ENCODE measurements at regions not wholly inside any gene's neighbourhood (a gene's known extent, or its start where the extent isn't known, plus 50 kb on each side); places are given as distances from the start of the nearest gene placed in this dataset.

DNA sequence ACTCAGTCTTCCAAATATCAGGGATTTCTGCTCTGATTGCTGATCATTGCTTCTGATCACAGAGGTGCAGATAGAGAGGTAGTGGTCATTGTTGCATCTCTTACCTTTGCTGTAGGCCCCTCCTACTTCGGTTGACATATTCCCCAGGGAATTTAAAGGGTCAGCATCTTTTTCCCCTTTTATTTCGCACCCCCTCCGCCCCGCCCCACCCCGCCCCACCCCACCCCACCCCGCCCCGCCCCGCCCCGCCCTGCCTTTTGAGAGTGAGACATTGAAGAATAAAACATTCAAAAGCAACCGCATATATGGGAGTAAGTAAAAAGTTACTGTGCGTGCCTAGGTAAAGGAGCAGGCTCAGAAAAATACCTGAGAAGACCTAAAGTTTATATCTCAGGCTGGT is 463.9 kb downstream of the BTG1 start:
- no peak for DNase-seq (ENCODE audit: low read depth)
- TF ChIP-seq, protein P1, sequence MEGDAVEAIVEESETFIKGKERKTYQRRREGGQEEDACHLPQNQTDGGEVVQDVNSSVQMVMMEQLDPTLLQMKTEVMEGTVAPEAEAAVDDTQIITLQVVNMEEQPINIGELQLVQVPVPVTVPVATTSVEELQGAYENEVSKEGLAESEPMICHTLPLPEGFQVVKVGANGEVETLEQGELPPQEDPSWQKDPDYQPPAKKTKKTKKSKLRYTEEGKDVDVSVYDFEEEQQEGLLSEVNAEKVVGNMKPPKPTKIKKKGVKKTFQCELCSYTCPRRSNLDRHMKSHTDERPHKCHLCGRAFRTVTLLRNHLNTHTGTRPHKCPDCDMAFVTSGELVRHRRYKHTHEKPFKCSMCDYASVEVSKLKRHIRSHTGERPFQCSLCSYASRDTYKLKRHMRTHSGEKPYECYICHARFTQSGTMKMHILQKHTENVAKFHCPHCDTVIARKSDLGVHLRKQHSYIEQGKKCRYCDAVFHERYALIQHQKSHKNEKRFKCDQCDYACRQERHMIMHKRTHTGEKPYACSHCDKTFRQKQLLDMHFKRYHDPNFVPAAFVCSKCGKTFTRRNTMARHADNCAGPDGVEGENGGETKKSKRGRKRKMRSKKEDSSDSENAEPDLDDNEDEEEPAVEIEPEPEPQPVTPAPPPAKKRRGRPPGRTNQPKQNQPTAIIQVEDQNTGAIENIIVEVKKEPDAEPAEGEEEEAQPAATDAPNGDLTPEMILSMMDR (conservative IDR thresholded peaks at IDR 0.05; ENCODE audit: low read depth, low read length): no peak
- H3K4me3 ChIP-seq (ENCODE audit: low read depth, low read length): no peak overlapping the region

DNA sequence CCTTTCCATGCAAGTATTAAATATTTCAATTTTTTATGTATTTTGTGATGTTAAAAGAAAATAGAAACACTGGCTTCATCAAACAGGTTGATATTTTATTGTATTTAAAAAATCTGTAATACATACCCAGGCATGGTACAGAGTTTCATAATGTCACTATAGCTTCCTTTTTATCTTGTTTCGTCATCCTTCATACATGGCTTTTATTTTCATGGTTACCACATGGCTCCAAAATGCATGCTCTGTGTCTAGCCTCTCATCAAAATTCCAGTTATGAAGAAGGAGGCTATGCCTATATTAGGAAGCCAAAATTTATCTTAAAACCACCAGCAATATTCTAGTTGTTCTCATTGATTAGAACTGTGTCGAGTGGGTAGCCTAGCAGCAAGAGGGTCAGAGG is 464.8 kb downstream of the BTG1 start:
- TF ChIP-seq, protein P1 (conservative IDR thresholded peaks at IDR 0.05; ENCODE audit: low read depth, low read length): no peak
- no peak for DNase-seq (ENCODE audit: low read depth)
- no peak overlapping the region for H3K4me3 ChIP-seq (ENCODE audit: low read depth, low read length)

DNA sequence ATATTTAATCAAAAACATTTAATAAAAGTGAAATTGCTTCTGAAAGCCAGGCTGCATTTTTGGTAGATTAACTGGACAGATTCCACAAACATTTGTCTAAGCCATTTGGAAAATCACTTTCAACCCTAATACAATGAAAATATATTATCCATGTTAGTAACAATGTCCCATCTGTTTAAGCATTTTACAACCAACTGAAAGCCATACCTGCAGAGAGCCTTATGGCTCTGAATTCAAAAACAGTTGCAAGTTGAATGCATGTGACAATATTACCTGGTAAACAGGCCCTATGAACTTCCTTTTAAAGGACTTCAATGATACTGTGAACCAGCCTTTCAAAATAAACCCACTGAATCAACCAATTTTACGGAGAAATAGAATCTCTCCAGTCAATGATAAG is 468.1 kb downstream of the BTG1 start:
- H3K4me3 ChIP-seq (ENCODE audit: low read depth, low read length): no peak overlapping the region
- TF ChIP-seq, protein P1 (conservative IDR thresholded peaks at IDR 0.05; ENCODE audit: low read depth, low read length): no peak
- DNase-seq (ENCODE audit: low read depth): no peak

DNA sequence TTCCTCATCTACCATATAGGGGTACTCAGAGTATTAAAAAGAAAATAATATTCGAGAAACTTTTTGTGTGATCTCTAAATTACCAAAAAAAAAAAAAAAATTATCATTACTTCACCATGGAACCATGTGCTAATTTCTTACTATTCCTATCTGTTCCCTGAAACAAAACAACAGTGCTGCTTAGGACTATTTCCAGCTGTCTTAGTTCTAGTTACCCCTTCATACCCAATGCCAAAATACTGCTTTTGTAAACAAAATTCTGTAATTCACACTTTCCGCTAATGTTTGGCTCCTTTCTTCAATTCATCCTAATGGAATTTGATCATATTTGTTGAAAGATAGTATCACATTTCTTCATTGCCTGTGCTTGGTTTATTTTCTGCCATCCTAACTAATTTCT is 470.2 kb downstream of the BTG1 start:
- TF ChIP-seq, protein P1 (conservative IDR thresholded peaks at IDR 0.05; ENCODE audit: low read depth, low read length): no peak
- DNase-seq (ENCODE audit: low read depth): no peak
- H3K4me3 ChIP-seq (ENCODE audit: low read depth, low read length): no peak overlapping the region

DNA sequence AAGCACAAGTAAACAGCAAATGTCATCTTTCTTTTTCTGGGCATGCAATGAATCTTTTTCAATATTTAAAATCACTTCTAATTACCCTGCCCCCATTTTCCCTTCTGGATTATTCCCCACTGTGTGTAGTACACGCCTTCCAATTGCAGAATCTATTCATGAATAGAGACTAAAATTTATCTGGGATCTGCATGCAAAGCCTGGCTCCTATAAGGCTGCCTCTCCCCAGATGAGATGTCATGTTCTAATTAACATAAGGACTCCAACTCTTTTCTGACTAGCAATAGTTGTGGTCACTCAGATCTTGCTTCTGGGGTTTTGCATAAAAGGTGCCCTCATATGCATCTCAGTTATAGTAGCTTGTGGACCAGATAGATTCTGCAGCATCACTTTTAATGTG is 473.5 kb downstream of the BTG1 start:
- no peak for DNase-seq (ENCODE audit: low read depth)
- TF ChIP-seq, protein P1 (conservative IDR thresholded peaks at IDR 0.05; ENCODE audit: low read depth, low read length): no peak
- H3K4me3 ChIP-seq (ENCODE audit: low read depth, low read length): no peak overlapping the region

DNA sequence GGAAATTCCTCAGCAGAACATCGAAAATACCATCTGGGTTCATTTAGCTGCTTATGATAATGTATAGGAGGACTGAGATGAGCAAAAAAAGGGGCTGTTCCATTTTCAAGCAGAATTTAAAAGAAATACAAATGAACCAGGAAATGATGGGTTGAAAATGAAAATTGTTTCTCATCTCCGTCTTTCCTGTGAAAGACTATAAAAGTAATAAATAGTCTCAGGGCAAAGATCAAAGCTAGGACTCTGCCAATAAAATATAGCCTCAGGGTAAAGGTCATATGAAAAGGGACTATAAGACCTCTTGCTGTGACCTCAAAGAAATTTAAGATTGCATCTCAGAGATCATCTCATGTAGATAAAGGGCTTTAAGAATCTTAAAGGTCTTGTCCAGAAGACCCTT is 478.0 kb downstream of the BTG1 start:
- no peak for DNase-seq (ENCODE audit: low read depth)
- no peak overlapping the region for H3K4me3 ChIP-seq (ENCODE audit: low read depth, low read length)
- TF ChIP-seq, protein P1 (conservative IDR thresholded peaks at IDR 0.05; ENCODE audit: low read depth, low read length): no peak

DNA sequence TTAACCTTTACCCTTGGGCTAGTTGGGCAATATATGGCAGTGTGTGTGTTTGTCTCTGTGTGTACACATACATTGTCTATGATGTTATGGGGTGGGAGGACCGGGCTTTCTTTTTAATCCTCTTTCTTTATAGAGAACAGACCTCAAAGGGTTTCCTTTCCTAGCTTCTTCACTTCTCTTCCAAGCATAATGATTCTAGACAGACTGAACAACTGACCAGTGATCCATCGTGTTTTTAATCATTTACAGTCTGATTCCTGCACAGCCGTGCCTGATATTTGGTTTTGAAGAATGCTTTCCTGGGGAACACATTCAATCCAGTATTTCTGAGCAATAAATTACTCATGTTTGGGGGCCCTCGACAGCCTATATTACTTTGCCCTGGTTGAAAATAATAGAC is 481.1 kb upstream of the DCN start:
- DNase-seq (ENCODE audit: low read depth): no peak
- TF ChIP-seq, protein P1 (conservative IDR thresholded peaks at IDR 0.05; ENCODE audit: low read depth, low read length): no peak
- no peak overlapping the region for H3K4me3 ChIP-seq (ENCODE audit: low read depth, low read length)
